ENCODE measurements at regions not wholly inside any gene's neighbourhood (a gene's known extent, or its start where the extent isn't known, plus 50 kb on each side); places are given as distances from the start of the nearest gene placed in this dataset.

DNA sequence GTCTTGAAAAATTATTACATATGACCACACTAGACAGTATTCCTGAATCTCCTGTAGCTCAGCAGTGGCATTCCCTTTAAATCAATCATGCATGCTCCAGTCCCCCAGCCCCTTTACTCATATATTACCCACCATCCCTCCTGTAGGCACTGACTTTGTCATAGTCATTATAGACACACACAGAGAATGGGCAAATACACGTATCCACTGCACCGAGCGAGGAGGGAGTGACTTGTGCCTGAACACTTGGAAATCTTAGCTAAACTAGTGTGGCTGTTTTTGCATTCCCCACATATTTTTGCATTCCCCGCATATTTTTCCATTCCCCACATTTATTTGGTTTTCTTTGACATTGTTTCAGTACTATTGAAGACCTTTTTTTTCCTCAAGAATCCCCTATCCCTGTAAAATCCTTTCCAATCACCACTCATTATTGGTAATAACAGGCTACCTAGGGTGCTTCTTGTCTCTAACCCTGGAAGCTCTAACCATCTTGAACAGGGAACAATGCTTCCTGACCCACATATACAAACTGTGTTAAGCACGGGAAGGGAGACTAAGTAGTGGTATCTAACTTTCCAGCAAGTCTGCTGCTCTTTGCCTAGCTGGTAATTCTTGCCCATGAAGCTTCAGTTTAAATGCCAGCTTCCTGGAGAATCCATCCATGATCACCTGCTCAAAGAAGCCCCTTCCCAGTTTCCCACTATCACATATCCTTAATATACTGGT is 534.4 kb upstream of the CAMK1G start:
- TF ChIP-seq CTCF (IDR thresholded peaks at IDR 0.05) (no peak), POLR2A (IDR thresholded peaks at IDR 0.05; ENCODE audit: low read depth) (no peak)
